Skeletal muscle satellite cell (primary cell): ENCODE measurements at regions not wholly inside any gene's neighbourhood (a gene's known extent, or its start where the extent isn't known, plus 50 kb on each side); places are given as distances from the start of the nearest gene placed in this dataset.

Source experiments
- H3K27me3 ChIP-seq: 2 replicates; pipeline ENCODE4 v1.7.0; 2013; ENCODE audit warnings: low read length; ENCODE audit not compliant: control insufficient read depth, insufficient read depth
- H3K36me3 ChIP-seq: 2 replicates; pipeline ENCODE4 v1.7.0; 2013; ENCODE audit warnings: mild to moderate bottlenecking, control low read depth, low read length; ENCODE audit not compliant: insufficient read depth
- H3K4me1 ChIP-seq: 2 replicates; pipeline ENCODE4 v1.7.0; 2013; ENCODE audit warnings: low read length; ENCODE audit not compliant: control insufficient read depth, insufficient read depth
- H3K4me2 ChIP-seq: 2 replicates; pipeline ENCODE4 v1.7.0; 2013; ENCODE audit warnings: mild to moderate bottlenecking, low read length
- H3K4me3 ChIP-seq: 2 replicates; pipeline ENCODE4 v1.7.0; 2013; ENCODE audit warnings: low read length
- H3K9ac ChIP-seq: 2 replicates; pipeline ENCODE4 v1.7.0; 2013; ENCODE audit warnings: mild to moderate bottlenecking, low read depth, low read length, moderate library complexity
- H3K9me3 ChIP-seq: replicated peaks from 2 replicates; pipeline ENCODE4 v1.7.0; 2013; ENCODE audit warnings: mild to moderate bottlenecking, control low read depth, low read length

- Histone ChIP-seq H3K27me3 (no peaks in the 10 kb centered on the region), H3K4me3 (no peak overlapping the region), H3K4me1 (peaks cover 40% of the 10 kb centered on the region), H3K36me3 (no peaks in the 10 kb centered on the region), H3K9ac (no peak overlapping the region), H3K4me2 (no peak overlapping the region), H3K9me3 (no peaks in the 10 kb centered on the region)
Measured at GRCh38 chr4:89413518-89413917, 105.9 kb upstream of the GPRIN3 start.

GRCh38 chr4:89411539-89412309 is 104.1 kb upstream of the GPRIN3 start:
- Histone ChIP-seq H3K4me2 (peak overlapping the region; percentile 1), H3K4me1 (peaks cover 28% of the 10 kb centered on the region)

GRCh38 chr4:89410687-89411086 is 103.1 kb upstream of the GPRIN3 start:
- H3K9ac ChIP-seq = peak overlapping the region; percentile 43
- H3K9me3 ChIP-seq = no peaks in the 10 kb centered on the region
- H3K27me3 ChIP-seq = no peaks in the 10 kb centered on the region
- H3K4me1 ChIP-seq = peaks cover 28% of the 10 kb centered on the region
- no peaks in the 10 kb centered on the region for H3K36me3 ChIP-seq
- H3K4me2 ChIP-seq = peak overlapping the region; percentile 68
- H3K4me3 ChIP-seq = peak overlapping the region; percentile 23

More at GRCh38 chr4:89411539-89412309, 104.1 kb upstream of the GPRIN3 start:
- no peaks in the 10 kb centered on the region for H3K9me3 ChIP-seq
- no peaks in the 10 kb centered on the region for H3K36me3 ChIP-seq
- no peak overlapping the region for H3K4me3 ChIP-seq
- H3K9ac ChIP-seq = peak overlapping the region; percentile 43
- H3K27me3 ChIP-seq = no peaks in the 10 kb centered on the region

- H3K36me3 ChIP-seq = no peaks in the 10 kb centered on the region
- H3K27me3 ChIP-seq = no peaks in the 10 kb centered on the region
- H3K4me1 ChIP-seq = peaks cover under 1% of the 10 kb centered on the region
- H3K9me3 ChIP-seq = no peaks in the 10 kb centered on the region
- no peak overlapping the region for H3K4me2 ChIP-seq
- no peak overlapping the region for H3K9ac ChIP-seq
- H3K4me3 ChIP-seq = no peak overlapping the region
Measured at GRCh38 chr4:89404530-89404929, 96.9 kb upstream of the GPRIN3 start.

GRCh38 chr4:89403826-89404225 is 96.2 kb upstream of the GPRIN3 start:
- no peaks in the 10 kb centered on the region for H3K9me3 ChIP-seq
- H3K4me1 ChIP-seq = no peaks in the 10 kb centered on the region
- no peak overlapping the region for H3K9ac ChIP-seq
- no peak overlapping the region for H3K4me3 ChIP-seq
- H3K4me2 ChIP-seq = no peak overlapping the region
- no peaks in the 10 kb centered on the region for H3K36me3 ChIP-seq
- no peaks in the 10 kb centered on the region for H3K27me3 ChIP-seq

- H3K36me3 ChIP-seq = no peaks in the 10 kb centered on the region
- no peak overlapping the region for H3K9ac ChIP-seq
- H3K4me1 ChIP-seq = no peaks in the 10 kb centered on the region
- H3K9me3 ChIP-seq = no peaks in the 10 kb centered on the region
- H3K4me3 ChIP-seq = no peak overlapping the region
- no peak overlapping the region for H3K4me2 ChIP-seq
- no peaks in the 10 kb centered on the region for H3K27me3 ChIP-seq
Measured at GRCh38 chr4:89400287-89401035, 92.9 kb upstream of the GPRIN3 start.

- no peaks in the 10 kb centered on the region for H3K36me3 ChIP-seq
- H3K27me3 ChIP-seq = no peaks in the 10 kb centered on the region
- no peak overlapping the region for H3K4me3 ChIP-seq
- H3K9me3 ChIP-seq = no peaks in the 10 kb centered on the region
- H3K4me1 ChIP-seq = no peaks in the 10 kb centered on the region
- no peak overlapping the region for H3K9ac ChIP-seq
- no peak overlapping the region for H3K4me2 ChIP-seq
Measured at GRCh38 chr4:89398644-89399043, 91.0 kb upstream of the GPRIN3 start.

- H3K9ac ChIP-seq = no peak overlapping the region
- no peaks in the 10 kb centered on the region for H3K4me1 ChIP-seq
- H3K4me3 ChIP-seq = no peak overlapping the region
- no peaks in the 10 kb centered on the region for H3K9me3 ChIP-seq
- no peaks in the 10 kb centered on the region for H3K27me3 ChIP-seq
- H3K36me3 ChIP-seq = no peaks in the 10 kb centered on the region
- H3K4me2 ChIP-seq = no peak overlapping the region
Measured at GRCh38 chr4:89398146-89398545, 90.5 kb upstream of the GPRIN3 start.

- H3K36me3 ChIP-seq = no peaks in the 10 kb centered on the region
- no peak overlapping the region for H3K4me2 ChIP-seq
- H3K4me3 ChIP-seq = no peak overlapping the region
- no peaks in the 10 kb centered on the region for H3K4me1 ChIP-seq
- H3K27me3 ChIP-seq = no peaks in the 10 kb centered on the region
- no peaks in the 10 kb centered on the region for H3K9me3 ChIP-seq
- no peak overlapping the region for H3K9ac ChIP-seq
Measured at GRCh38 chr4:89397441-89397840, 89.8 kb upstream of the GPRIN3 start.

GRCh38 chr4:89382439-89382838 is 74.8 kb upstream of the GPRIN3 start:
- H3K4me3 ChIP-seq = no peak overlapping the region
- H3K36me3 ChIP-seq = no peaks in the 10 kb centered on the region
- H3K9me3 ChIP-seq = no peaks in the 10 kb centered on the region
- H3K9ac ChIP-seq = no peak overlapping the region
- no peak overlapping the region for H3K4me2 ChIP-seq
- H3K4me1 ChIP-seq = no peaks in the 10 kb centered on the region
- peaks cover 4% of the 10 kb centered on the region for H3K27me3 ChIP-seq

GRCh38 chr4:89380980-89381379 is 73.4 kb upstream of the GPRIN3 start:
- H3K36me3 ChIP-seq = no peaks in the 10 kb centered on the region
- no peak overlapping the region for H3K4me3 ChIP-seq
- no peak overlapping the region for H3K4me2 ChIP-seq
- H3K9me3 ChIP-seq = no peaks in the 10 kb centered on the region
- no peaks in the 10 kb centered on the region for H3K4me1 ChIP-seq
- H3K27me3 ChIP-seq = peaks cover 3% of the 10 kb centered on the region
- no peak overlapping the region for H3K9ac ChIP-seq
